Endothelial cell of umbilical vein (primary cell): ENCODE measurements at regions not wholly inside any gene's neighbourhood (a gene's known extent, or its start where the extent isn't known, plus 50 kb on each side); places are given as distances from the start of the nearest gene placed in this dataset.
"Not testable (repeated sequence)": the region's sequence is repeated elsewhere in the genome, so short reads cannot be mapped to it uniquely, and the experiment has no call there.

ENCODE experiments used
- BruUV-seq: library from RNA; stranded (reverse); fragments of 400-500 nt; replicated peaks from 2 replicates; lab custom pipeline; 2021; lab: Mats Ljungman, UMichigan
- CTCF ChIA-PET: fragments of 300-600, 350-600 bp; sonication (Branson Sonifier 250); formaldehyde crosslinking; loops from one replicate; lab custom pipeline; 2021; ENCODE audit warnings: antibody characterized with exemption, inconsistent platforms; lab: Charles Lee
- POLR2A ChIA-PET: fragments of 300-600, 350-600 bp; sonication (Branson Sonifier 250); formaldehyde crosslinking; loops from one replicate; lab custom pipeline; 2021; ENCODE audit warnings: antibody characterized with exemption, inconsistent platforms; lab: Charles Lee
- DNase-seq: peaks from one replicate; pipeline ENCODE4 v3.0.0-alpha.2; 2011; ENCODE audit warnings: low read depth, low spot score
- FAIRE-seq: peaks from 2 replicates; lab custom pipeline; 2011; peaks lifted over from hg19 to GRCh38; lab: Jason Lieb, UNC
- H2AFZ ChIP-seq: 2 replicates; pipeline ENCODE4 v1.6.0; 2012; ENCODE audit warnings: low read depth, low read length, control low read depth, inconsistent platforms
- H3K27ac ChIP-seq: 2 replicates; pipeline ENCODE4 v1.5.1; 2011; ENCODE audit warnings: low read depth, mild to moderate bottlenecking, control low read depth, low read length, moderate library complexity; ENCODE audit not compliant: insufficient read depth
- H3K27me3 ChIP-seq, 2 experiments: 2 replicates each; pipeline versions ENCODE4 v1.6.0 to v1.6.1; 2011; ENCODE audit warnings: low read length in 2 of 2, mixed read lengths in 1 of 2; ENCODE audit not compliant: control insufficient read depth in 2 of 2, insufficient read depth in 2 of 2
- H3K36me3 ChIP-seq, 2 experiments: 2 replicates in 1 of 2; 3 replicates in 1 of 2; pipeline ENCODE4 v1.5.1; 2011; ENCODE audit warnings: low read length in 2 of 2, mild to moderate bottlenecking in 1 of 2, moderate library complexity in 1 of 2; ENCODE audit not compliant: control insufficient read depth in 2 of 2, insufficient read depth in 2 of 2; ENCODE audit errors: extremely low read depth in 1 of 2
- H3K4me1 ChIP-seq: 3 replicates; pipeline ENCODE4 v1.5.1; 2011; ENCODE audit warnings: mild to moderate bottlenecking, low read length; ENCODE audit not compliant: control insufficient read depth, insufficient read depth; ENCODE audit errors: extremely low read depth
- H3K4me2 ChIP-seq: 2 replicates; pipeline ENCODE4 v1.6.1; 2011; ENCODE audit warnings: low read length, control low read depth, mixed read lengths; ENCODE audit not compliant: insufficient read depth
- H3K4me3 ChIP-seq, 3 experiments: fragments of 200-600 bp in 1 of 3; sonication (generic), shearing (Covaris generic) in 1 of 3; replicated peaks in 1 of 3; 2 replicates each; pipeline ENCODE4 v1.5.1; 2011 to 2016; ENCODE audit warnings: control low read depth in 3 of 3, low read length in 3 of 3, mild to moderate bottlenecking in 2 of 3, inconsistent platforms in 1 of 3, low read depth in 1 of 3, moderate library complexity in 1 of 3; ENCODE audit not compliant: insufficient read depth in 1 of 3
- H3K79me2 ChIP-seq: 2 replicates; pipeline ENCODE4 v1.6.0; 2012; ENCODE audit warnings: low read length, inconsistent platforms; ENCODE audit not compliant: control insufficient read depth, insufficient read depth
- H3K9ac ChIP-seq: replicated peaks from 2 replicates; pipeline ENCODE3; 2011; ENCODE audit warnings: low read length, control low read depth; ENCODE audit not compliant: insufficient read depth; ENCODE audit errors: extremely low read depth
- H3K9me1 ChIP-seq: replicated peaks from 3 replicates; pipeline ENCODE4 v1.6.0; 2011; ENCODE audit warnings: mild to moderate bottlenecking, low read length; ENCODE audit not compliant: control insufficient read depth, insufficient read depth; ENCODE audit errors: extremely low read depth
- H3K9me3 ChIP-seq: replicated peaks from 2 replicates; pipeline ENCODE4 v1.5.1; 2012; ENCODE audit warnings: low read length, inconsistent platforms; ENCODE audit not compliant: control insufficient read depth, insufficient read depth
- H4K20me1 ChIP-seq: replicated peaks from 2 replicates; pipeline ENCODE3; 2011; ENCODE audit warnings: mild to moderate bottlenecking, low read length; ENCODE audit not compliant: control insufficient read depth, insufficient read depth; ENCODE audit errors: extremely low read depth
- EZH2 ChIP-seq: IDR thresholded peaks from 2 replicates; pipeline ENCODE4 v1.6.1; 2012; ENCODE audit warnings: borderline replicate concordance, low read depth, mild to moderate bottlenecking, moderate library complexity, low read length, inconsistent platforms; ENCODE audit not compliant: severe bottlenecking
- FOS ChIP-seq: IDR thresholded peaks from 2 replicates; pipeline ENCODE4 v1.6.1; 2011; ENCODE audit warnings: mild to moderate bottlenecking, low read length, moderate library complexity, borderline replicate concordance; ENCODE audit not compliant: insufficient read depth
- GATA2 ChIP-seq: IDR thresholded peaks from 2 replicates; pipeline ENCODE4 v1.7.0; 2011; ENCODE audit warnings: low read depth, mild to moderate bottlenecking, moderate library complexity, mixed read lengths, low read length; ENCODE audit not compliant: insufficient read length, insufficient read depth
- JUN ChIP-seq: IDR thresholded peaks from 2 replicates; pipeline ENCODE4 v1.6.1; 2011; ENCODE audit warnings: borderline replicate concordance, low read depth; ENCODE audit not compliant: insufficient read length, insufficient read depth
- MYC ChIP-seq: IDR thresholded peaks from one replicate; pipeline ENCODE4 v1.6.1; 2011; ENCODE audit warnings: mild to moderate bottlenecking, low read depth, low read length
- POLR2A ChIP-seq: IDR thresholded peaks from 2 replicates; pipeline ENCODE4 v1.6.1; 2012; ENCODE audit warnings: low read depth, mild to moderate bottlenecking, control low read depth, low read length
- POLR2AphosphoS5 ChIP-seq: IDR thresholded peaks from 2 replicates; pipeline ENCODE4 v1.6.1; 2012; ENCODE audit warnings: low read depth, mild to moderate bottlenecking, control low read depth, low read length, moderate library complexity; ENCODE audit not compliant: insufficient read depth
- dilution Hi-C: fragments of 300-500 bp; cut with MboI; formaldehyde crosslinking; loops from one replicate; pipeline ENCODE4 v1.15.0; 2019; ENCODE audit warnings: low sequenced_read_pairs; ENCODE audit not compliant: extremely low pct_ligation_motif_present
- intact Hi-C: fragments of 100-400 bp; cut with micrococcal nuclease; formaldehyde crosslinking; loops from one replicate; pipeline ENCODE4 v1.10.0; 2022
- TF ChIP-seq, protein P1 (sequence below): IDR thresholded peaks from 2 replicates; pipeline ENCODE4 v1.6.1; 2011; ENCODE audit not compliant: insufficient read depth, insufficient read length
- TF ChIP-seq, protein P2 (sequence below), 2 donors: IDR thresholded peaks; 1 replicate in 1 of 2; 2 replicates in 1 of 2; pipeline ENCODE4 v1.5.1; 2011; ENCODE audit warnings: low read length in 2 of 2, mild to moderate bottlenecking in 2 of 2, moderate library complexity in 2 of 2, control low read depth in 1 of 2, inconsistent platforms in 1 of 2, low read depth in 1 of 2; ENCODE audit not compliant: insufficient read depth in 1 of 2; ENCODE audit errors: extremely low read depth in 1 of 2

DNA sequence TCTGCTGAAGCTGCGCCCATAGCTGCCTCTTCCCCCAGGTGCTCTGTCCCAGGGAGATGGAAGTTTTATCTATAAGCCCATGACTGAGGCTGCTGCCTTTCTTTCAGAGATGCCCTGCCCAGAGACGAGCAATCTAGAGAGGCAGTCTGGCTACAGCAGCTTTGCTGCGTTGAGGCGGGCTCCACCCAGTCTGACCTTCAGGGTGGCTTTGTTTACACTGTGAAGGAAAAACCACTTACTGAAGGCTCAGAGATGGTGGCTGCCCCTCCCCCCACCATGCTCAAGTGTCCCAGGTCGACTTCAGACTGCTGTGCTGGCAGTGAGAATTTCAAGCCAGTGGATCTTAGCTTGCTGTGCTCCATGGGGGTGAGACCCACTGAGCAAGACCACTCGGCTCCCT is 1029.9 kb upstream of the COX7C start:
- H3K4me2 ChIP-seq, H3K9me1 ChIP-seq, H2AFZ ChIP-seq, DNase-seq, H3K79me2 ChIP-seq, H3K4me1 ChIP-seq, H4K20me1 ChIP-seq, H3K27ac ChIP-seq, POLR2A ChIA-PET, H3K4me3 ChIP-seq, H3K27me3 ChIP-seq, H3K36me3 ChIP-seq, H3K9ac ChIP-seq, BruUV-seq, intact Hi-C loops, FAIRE-seq, H3K9me3 ChIP-seq, CTCF ChIA-PET, dilution Hi-C loops: not testable (repeated sequence)

DNA sequence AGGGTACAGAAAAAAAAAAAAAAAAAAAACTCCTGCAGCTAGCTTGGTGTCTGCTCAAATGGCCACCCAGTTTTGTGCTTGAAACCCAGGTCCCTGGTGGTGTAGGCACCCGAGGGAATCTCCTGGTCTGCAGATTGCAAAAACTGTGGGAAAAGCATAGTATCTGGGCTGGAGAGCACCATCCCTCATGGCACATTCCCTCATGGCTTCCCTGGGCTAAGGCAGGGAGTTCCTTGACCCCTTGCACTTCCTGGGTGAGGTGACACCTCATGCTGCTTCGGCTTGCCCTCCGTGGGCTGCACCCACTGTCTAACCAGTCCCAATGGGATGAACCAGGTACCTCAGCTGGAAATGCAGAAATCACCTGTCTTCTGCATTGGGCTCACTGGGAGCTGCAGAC is 1029.5 kb upstream of the COX7C start:
- dilution Hi-C loops, H3K4me2 ChIP-seq, BruUV-seq, H3K9me3 ChIP-seq, CTCF ChIA-PET, DNase-seq, H3K36me3 ChIP-seq, FAIRE-seq, H3K9me1 ChIP-seq, H4K20me1 ChIP-seq, H3K79me2 ChIP-seq, H3K9ac ChIP-seq, H3K4me1 ChIP-seq, H3K27me3 ChIP-seq, H2AFZ ChIP-seq, POLR2A ChIA-PET, H3K4me3 ChIP-seq, intact Hi-C loops, H3K27ac ChIP-seq: not testable (repeated sequence)

DNA sequence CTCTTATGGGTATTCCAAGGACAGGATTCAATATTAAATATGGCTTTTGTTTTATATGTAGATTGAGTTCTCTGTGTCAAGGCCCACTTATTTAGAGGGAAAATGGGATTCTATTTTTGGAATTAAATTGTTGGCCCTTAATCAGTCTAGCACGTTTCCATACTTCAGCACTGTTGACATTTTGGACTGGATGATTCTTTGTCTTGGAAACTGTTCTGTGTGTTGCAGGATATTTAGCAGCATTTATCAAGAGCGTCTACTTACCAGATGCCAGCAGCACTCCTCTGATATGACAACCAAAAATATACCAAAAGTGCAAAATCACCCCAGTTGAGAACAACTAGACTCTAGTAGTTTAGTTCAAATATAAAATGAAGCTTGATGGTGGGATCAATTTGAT is 1027.0 kb upstream of the COX7C start:
- CTCF ChIA-PET: no interaction called here
- intact Hi-C loops: no loop called here

More for the DNA sequence above, 1027.0 kb upstream of the COX7C start:
- no peak for DNase-seq
- dilution Hi-C loops: no loop called here
- H2AFZ ChIP-seq: no peak overlapping the region
- no peak for FAIRE-seq
- H3K27ac ChIP-seq: no peak overlapping the region
- H3K79me2 ChIP-seq: no peaks in the 10 kb centered on the region
- H3K9ac ChIP-seq: no peak overlapping the region
- H3K36me3 ChIP-seq: no peaks in the 10 kb centered on the region
- H3K4me1 ChIP-seq: no peaks in the 10 kb centered on the region
- no peaks in the 10 kb centered on the region for H4K20me1 ChIP-seq
- H3K9me3 ChIP-seq: peaks cover 4% of the 10 kb centered on the region
- H3K4me2 ChIP-seq: no peak overlapping the region
- H3K27me3 ChIP-seq: no peaks in the 10 kb centered on the region
- H3K9me1 ChIP-seq: no peaks in the 10 kb centered on the region
- POLR2A ChIA-PET: no interaction called here
- BruUV-seq: no TSS peak
- TF ChIP-seq MYC (no peak), FOS (no peak), POLR2AphosphoS5 (no peak), EZH2 (no peak), GATA2 (no peak), JUN (no peak), POLR2A (no peak)
- TF ChIP-seq, protein P1, sequence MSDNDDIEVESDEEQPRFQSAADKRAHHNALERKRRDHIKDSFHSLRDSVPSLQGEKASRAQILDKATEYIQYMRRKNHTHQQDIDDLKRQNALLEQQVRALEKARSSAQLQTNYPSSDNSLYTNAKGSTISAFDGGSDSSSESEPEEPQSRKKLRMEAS: no peak
- TF ChIP-seq, protein P2, sequence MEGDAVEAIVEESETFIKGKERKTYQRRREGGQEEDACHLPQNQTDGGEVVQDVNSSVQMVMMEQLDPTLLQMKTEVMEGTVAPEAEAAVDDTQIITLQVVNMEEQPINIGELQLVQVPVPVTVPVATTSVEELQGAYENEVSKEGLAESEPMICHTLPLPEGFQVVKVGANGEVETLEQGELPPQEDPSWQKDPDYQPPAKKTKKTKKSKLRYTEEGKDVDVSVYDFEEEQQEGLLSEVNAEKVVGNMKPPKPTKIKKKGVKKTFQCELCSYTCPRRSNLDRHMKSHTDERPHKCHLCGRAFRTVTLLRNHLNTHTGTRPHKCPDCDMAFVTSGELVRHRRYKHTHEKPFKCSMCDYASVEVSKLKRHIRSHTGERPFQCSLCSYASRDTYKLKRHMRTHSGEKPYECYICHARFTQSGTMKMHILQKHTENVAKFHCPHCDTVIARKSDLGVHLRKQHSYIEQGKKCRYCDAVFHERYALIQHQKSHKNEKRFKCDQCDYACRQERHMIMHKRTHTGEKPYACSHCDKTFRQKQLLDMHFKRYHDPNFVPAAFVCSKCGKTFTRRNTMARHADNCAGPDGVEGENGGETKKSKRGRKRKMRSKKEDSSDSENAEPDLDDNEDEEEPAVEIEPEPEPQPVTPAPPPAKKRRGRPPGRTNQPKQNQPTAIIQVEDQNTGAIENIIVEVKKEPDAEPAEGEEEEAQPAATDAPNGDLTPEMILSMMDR (IDR thresholded peaks at IDR 0.05; ENCODE audit: extremely low read depth in 1 of 2, insufficient read depth in 1 of 2, low read depth in 1 of 2, low read length in 2 of 2): no peak
- H3K4me3 ChIP-seq: no peak overlapping the region
